OCI-LY3 (cell line): ENCODE measurements at regions not wholly inside any gene's neighbourhood (a gene's known extent, or its start where the extent isn't known, plus 50 kb on each side); places are given as distances from the start of the nearest gene placed in this dataset.
A peak's percentile ranks its signal among the peaks of the same experiment; 100 is the strongest.

ENCODE experiments used
- EZH2phosphoT487 ChIP-seq: fragments of 200-600 bp; shearing (Covaris generic); IDR thresholded peaks from 2 replicates; pipeline ENCODE4 v1.6.1; 2018; ENCODE audit warnings: antibody characterized with exemption, mixed run types, low read depth
- TF ChIP-seq, protein P1 (sequence below): fragments of 200-600, 300-600 bp; sonication (generic); IDR thresholded peaks from 2 replicates; pipeline ENCODE4 v1.5.1; 2014; ENCODE audit warnings: antibody characterized with exemption, low read length, low read depth

- TF ChIP-seq, protein P1, sequence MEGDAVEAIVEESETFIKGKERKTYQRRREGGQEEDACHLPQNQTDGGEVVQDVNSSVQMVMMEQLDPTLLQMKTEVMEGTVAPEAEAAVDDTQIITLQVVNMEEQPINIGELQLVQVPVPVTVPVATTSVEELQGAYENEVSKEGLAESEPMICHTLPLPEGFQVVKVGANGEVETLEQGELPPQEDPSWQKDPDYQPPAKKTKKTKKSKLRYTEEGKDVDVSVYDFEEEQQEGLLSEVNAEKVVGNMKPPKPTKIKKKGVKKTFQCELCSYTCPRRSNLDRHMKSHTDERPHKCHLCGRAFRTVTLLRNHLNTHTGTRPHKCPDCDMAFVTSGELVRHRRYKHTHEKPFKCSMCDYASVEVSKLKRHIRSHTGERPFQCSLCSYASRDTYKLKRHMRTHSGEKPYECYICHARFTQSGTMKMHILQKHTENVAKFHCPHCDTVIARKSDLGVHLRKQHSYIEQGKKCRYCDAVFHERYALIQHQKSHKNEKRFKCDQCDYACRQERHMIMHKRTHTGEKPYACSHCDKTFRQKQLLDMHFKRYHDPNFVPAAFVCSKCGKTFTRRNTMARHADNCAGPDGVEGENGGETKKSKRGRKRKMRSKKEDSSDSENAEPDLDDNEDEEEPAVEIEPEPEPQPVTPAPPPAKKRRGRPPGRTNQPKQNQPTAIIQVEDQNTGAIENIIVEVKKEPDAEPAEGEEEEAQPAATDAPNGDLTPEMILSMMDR, result peak; percentile 28; the same call in 1 of the 2 replicates
- TF ChIP-seq EZH2phosphoT487, result no peak
Observed at GRCh38 chr2:67234440-67234839, 162.7 kb upstream of the ETAA1 start.
